ENCODE measurements at regions not wholly inside any gene's neighbourhood (a gene's known extent, or its start where the extent isn't known, plus 50 kb on each side); places are given as distances from the start of the nearest gene placed in this dataset.

DNA sequence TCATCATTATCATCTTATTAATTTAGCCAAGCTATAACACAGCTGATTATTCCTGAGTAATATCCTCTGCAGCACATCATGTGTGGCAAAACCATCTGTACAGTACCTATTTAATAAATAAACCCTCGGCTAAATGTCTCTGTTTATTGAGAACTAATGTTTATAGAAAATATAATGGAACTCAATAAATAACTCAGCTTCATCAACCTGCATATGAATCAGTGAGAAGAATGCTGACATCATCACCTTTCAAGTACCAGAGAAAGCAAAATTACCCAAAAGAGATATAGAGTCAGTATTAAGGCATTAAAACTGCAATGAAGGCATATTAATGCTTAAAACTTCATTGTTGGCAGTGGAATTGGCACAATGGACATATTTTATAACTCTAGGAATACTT lies 558.3 kb downstream of the PLCL1 start:
- Histone ChIP-seq H3K9me3 (ENCODE audit: low read depth) (no peaks in the 10 kb centered on the region), H3K79me2 (no peaks in the 10 kb centered on the region), H3K4me1 (ENCODE audit: insufficient read depth) (no peaks in the 10 kb centered on the region), H3K27me3 (no peaks in the 10 kb centered on the region), H2AFZ (no peak overlapping the region), H4K20me1 (ENCODE audit: insufficient read depth, poor library complexity, severe bottlenecking) (no peaks in the 10 kb centered on the region), H3K27ac (no peak overlapping the region), H3K9me2 (replicated peaks; ENCODE audit: insufficient read depth) (no peaks in the 10 kb centered on the region), H3K4me3 (no peak overlapping the region), H3K4me2 (no peak overlapping the region), H3K36me3 (replicated peaks; ENCODE audit: insufficient read depth, low read depth) (no peaks in the 10 kb centered on the region)
- WGBS (ENCODE audit: low lambda C conversion rate, missing lambda C conversion rate) = 48% methylated on average over 1 of the region's 1 CpG
- no peak for DNase-seq (ENCODE audit: low spot score)
- TF ChIP-seq, protein P1, sequence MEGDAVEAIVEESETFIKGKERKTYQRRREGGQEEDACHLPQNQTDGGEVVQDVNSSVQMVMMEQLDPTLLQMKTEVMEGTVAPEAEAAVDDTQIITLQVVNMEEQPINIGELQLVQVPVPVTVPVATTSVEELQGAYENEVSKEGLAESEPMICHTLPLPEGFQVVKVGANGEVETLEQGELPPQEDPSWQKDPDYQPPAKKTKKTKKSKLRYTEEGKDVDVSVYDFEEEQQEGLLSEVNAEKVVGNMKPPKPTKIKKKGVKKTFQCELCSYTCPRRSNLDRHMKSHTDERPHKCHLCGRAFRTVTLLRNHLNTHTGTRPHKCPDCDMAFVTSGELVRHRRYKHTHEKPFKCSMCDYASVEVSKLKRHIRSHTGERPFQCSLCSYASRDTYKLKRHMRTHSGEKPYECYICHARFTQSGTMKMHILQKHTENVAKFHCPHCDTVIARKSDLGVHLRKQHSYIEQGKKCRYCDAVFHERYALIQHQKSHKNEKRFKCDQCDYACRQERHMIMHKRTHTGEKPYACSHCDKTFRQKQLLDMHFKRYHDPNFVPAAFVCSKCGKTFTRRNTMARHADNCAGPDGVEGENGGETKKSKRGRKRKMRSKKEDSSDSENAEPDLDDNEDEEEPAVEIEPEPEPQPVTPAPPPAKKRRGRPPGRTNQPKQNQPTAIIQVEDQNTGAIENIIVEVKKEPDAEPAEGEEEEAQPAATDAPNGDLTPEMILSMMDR (IDR thresholded peaks at IDR 0.05; ENCODE audit: poor library complexity) = no peak
- no peak for TF ChIP-seq EZH2 (IDR thresholded peaks at IDR 0.05; ENCODE audit: borderline replicate concordance)
- no peak for TF ChIP-seq EZH2phosphoT487 (IDR thresholded peaks at IDR 0.05; ENCODE audit: low read depth, severe bottlenecking, unreplicated experiment)

- Histone ChIP-seq H3K4me2 (no peak overlapping the region), H4K20me1 (ENCODE audit: insufficient read depth, poor library complexity, severe bottlenecking) (no peaks in the 10 kb centered on the region), H3K4me1 (ENCODE audit: insufficient read depth) (no peaks in the 10 kb centered on the region), H3K4me3 (no peak overlapping the region), H3K27me3 (no peaks in the 10 kb centered on the region), H3K9me2 (replicated peaks; ENCODE audit: insufficient read depth) (no peaks in the 10 kb centered on the region), H3K36me3 (replicated peaks; ENCODE audit: insufficient read depth, low read depth) (no peaks in the 10 kb centered on the region), H3K27ac (no peak overlapping the region), H3K9me3 (ENCODE audit: low read depth) (no peaks in the 10 kb centered on the region), H2AFZ (no peak overlapping the region), H3K79me2 (no peaks in the 10 kb centered on the region)
- WGBS (ENCODE audit: low lambda C conversion rate, missing lambda C conversion rate) = 82% methylated on average over 5 of the region's 5 CpGs
- TF ChIP-seq EZH2phosphoT487 (IDR thresholded peaks at IDR 0.05; ENCODE audit: low read depth, severe bottlenecking, unreplicated experiment) = no peak
- TF ChIP-seq EZH2 (IDR thresholded peaks at IDR 0.05; ENCODE audit: borderline replicate concordance) = no peak
- TF ChIP-seq, protein P1 (IDR thresholded peaks at IDR 0.05; ENCODE audit: poor library complexity) = no peak
- no peak for DNase-seq (ENCODE audit: low spot score)
Observed at GRCh38 chr2:198359308-198359707, 554.9 kb downstream of the PLCL1 start.

DNA sequence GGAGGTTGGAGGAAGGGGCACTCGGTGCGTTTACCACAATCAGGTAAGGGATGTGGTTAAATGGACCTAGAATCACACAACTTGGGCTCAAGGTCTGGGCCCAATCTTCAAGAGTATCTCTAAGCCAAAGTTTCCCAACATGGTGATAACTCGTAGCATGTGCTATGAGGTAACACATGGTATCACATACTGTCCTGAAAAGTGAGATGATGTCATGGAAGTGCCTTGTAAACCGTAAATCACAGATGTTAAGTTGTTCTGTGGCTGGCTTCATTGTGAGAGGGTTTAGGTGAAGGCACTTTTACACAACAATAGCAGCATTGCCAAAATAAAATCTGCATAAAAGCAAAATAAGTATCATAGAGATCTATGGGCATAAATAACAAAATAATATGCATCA lies 551.8 kb downstream of the PLCL1 start:
- TF ChIP-seq EZH2phosphoT487 (IDR thresholded peaks at IDR 0.05; ENCODE audit: low read depth, severe bottlenecking, unreplicated experiment) (no peak), EZH2 (IDR thresholded peaks at IDR 0.05; ENCODE audit: borderline replicate concordance) (no peak)
- TF ChIP-seq, protein P1 (IDR thresholded peaks at IDR 0.05; ENCODE audit: poor library complexity) = no peak
- peaks cover 3% of the 10 kb centered on the region for H3K27me3 ChIP-seq
- no peaks in the 10 kb centered on the region for H3K36me3 ChIP-seq (replicated peaks; ENCODE audit: insufficient read depth, low read depth)
- no peaks in the 10 kb centered on the region for H3K9me2 ChIP-seq (replicated peaks; ENCODE audit: insufficient read depth)
- H3K4me2 ChIP-seq = no peak overlapping the region
- no peaks in the 10 kb centered on the region for H3K9me3 ChIP-seq (ENCODE audit: low read depth)
- 91% methylated on average over 4 of the region's 4 CpGs for WGBS (ENCODE audit: low lambda C conversion rate, missing lambda C conversion rate)
- H4K20me1 ChIP-seq (ENCODE audit: insufficient read depth, poor library complexity, severe bottlenecking) = no peaks in the 10 kb centered on the region
- H3K4me3 ChIP-seq = no peak overlapping the region
- no peak overlapping the region for H2AFZ ChIP-seq
- H3K4me1 ChIP-seq (ENCODE audit: insufficient read depth) = no peaks in the 10 kb centered on the region
- DNase-seq (ENCODE audit: low spot score) = no peak
- H3K27ac ChIP-seq = no peak overlapping the region
- H3K79me2 ChIP-seq = no peaks in the 10 kb centered on the region

- H3K4me2 ChIP-seq = no peak overlapping the region
Observed at GRCh38 chr2:198351647-198352046, 547.3 kb downstream of the PLCL1 start.

More at GRCh38 chr2:198351647-198352046, 547.3 kb downstream of the PLCL1 start:
- WGBS (ENCODE audit: low lambda C conversion rate, missing lambda C conversion rate) = 82% methylated on average over 4 of the region's 4 CpGs
- Histone ChIP-seq H4K20me1 (ENCODE audit: insufficient read depth, poor library complexity, severe bottlenecking) (no peaks in the 10 kb centered on the region), H3K27ac (no peak overlapping the region), H3K4me1 (ENCODE audit: insufficient read depth) (no peaks in the 10 kb centered on the region), H3K4me3 (no peak overlapping the region), H3K36me3 (replicated peaks; ENCODE audit: insufficient read depth, low read depth) (no peaks in the 10 kb centered on the region), H3K27me3 (peaks cover 3% of the 10 kb centered on the region), H3K9me2 (replicated peaks; ENCODE audit: insufficient read depth) (no peaks in the 10 kb centered on the region), H2AFZ (no peak overlapping the region), H3K9me3 (ENCODE audit: low read depth) (no peaks in the 10 kb centered on the region), H3K79me2 (no peaks in the 10 kb centered on the region)
- TF ChIP-seq EZH2phosphoT487 (IDR thresholded peaks at IDR 0.05; ENCODE audit: low read depth, severe bottlenecking, unreplicated experiment) = no peak
- no peak for TF ChIP-seq EZH2 (IDR thresholded peaks at IDR 0.05; ENCODE audit: borderline replicate concordance)
- TF ChIP-seq, protein P1 (IDR thresholded peaks at IDR 0.05; ENCODE audit: poor library complexity) = no peak
- no peak for DNase-seq (ENCODE audit: low spot score)

All from hepatocyte (in vitro differentiated cells).